ENCODE measurements at regions not wholly inside any gene's neighbourhood (a gene's known extent, or its start where the extent isn't known, plus 50 kb on each side); places are given as distances from the start of the nearest gene placed in this dataset.

DNA sequence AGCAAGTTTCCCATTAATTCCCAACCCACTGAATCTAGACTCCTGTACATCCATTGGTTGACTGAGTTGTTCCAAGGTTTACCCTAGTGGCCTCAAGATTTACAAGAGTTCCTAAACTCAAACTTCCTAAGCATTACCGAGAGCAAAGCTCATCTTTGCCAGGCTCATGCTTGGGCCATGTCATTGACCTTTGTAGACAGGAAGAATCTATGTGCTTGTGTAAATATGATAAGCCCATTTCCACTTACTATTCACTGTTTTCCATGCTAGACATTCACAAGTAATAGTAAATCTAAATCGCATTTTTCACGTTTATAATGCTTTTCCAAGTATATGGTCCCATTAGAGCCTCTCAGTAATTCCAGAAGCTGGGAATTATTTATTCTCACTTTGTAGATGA lies 534.5 kb upstream of the CLINT1 start:
- no peak for DNase-seq

- no peak for DNase-seq
These were observed 533.8 kb upstream of the CLINT1 start for GRCh38 chr5:158392753-158393152.

DNA sequence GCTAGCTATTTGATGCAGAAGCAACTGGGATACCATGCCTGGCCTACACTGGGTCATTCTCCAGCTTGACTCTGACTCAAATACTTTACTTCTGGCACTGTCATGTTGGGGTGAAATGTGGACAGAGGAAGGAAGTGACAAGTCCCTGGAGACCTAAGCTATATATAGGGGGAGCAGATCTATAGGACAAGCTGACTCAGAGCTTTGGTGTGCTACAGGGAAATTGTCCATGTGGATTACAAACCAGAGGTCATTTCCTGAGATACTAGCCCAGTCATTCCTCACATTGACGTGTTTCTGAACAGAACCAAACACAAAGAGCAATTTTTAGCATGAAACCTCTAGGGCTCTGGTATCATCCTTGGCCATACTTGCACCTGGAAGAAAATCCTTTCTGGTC lies 531.6 kb upstream of the CLINT1 start:
- DNase-seq = no peak

- DNase-seq = no peak
These were observed 530.8 kb upstream of the CLINT1 start for GRCh38 chr5:158389786-158390185.

DNA sequence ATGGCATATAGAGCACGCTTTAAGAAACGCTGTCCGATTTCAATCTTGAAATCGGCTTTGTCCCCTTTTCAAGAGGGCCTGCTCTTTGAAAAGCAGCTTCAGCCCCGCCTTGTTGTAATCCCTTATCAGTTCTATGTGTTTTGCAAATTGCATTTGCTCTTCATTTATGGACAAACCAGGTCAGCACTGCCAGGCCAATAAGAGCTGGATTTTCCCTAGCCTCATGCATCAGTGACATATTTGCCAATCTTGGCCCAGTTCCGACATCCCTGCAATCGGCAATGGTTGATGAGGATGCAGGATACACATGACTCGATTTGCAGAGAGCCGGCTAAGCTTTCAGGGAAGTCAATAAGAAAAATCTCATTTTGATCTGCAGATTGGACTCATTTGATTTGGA lies 529.1 kb upstream of the CLINT1 start:
- DNase-seq = no peak

DNA sequence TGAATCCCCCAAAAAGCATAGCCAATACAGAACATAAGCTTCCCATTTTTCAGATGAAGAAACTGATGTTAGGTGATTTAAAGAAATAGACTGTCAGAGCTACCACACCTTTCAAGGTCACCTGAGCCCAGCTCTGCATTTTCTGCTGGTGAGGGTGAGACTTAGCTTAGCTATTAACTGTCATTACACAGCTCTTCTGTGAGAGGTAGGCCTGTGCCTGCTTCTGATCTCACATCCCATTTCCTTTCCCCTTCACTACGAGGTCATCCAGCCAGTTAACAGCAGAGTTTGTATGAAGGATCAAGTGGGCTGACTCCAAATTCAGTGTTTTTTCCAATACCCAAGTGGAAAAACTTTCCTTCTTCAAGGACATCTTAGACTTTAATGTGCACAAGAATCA lies 528.6 kb upstream of the CLINT1 start:
- no peak for DNase-seq

- DNase-seq = no peak
These were observed 527.0 kb upstream of the CLINT1 start for GRCh38 chr5:158385982-158386381.

- DNase-seq = no peak
These were observed 525.9 kb upstream of the CLINT1 start for GRCh38 chr5:158384535-158385481.

GRCh38 chr5:158383486-158383885 lies 524.5 kb upstream of the CLINT1 start:
- DNase-seq = no peak

DNA sequence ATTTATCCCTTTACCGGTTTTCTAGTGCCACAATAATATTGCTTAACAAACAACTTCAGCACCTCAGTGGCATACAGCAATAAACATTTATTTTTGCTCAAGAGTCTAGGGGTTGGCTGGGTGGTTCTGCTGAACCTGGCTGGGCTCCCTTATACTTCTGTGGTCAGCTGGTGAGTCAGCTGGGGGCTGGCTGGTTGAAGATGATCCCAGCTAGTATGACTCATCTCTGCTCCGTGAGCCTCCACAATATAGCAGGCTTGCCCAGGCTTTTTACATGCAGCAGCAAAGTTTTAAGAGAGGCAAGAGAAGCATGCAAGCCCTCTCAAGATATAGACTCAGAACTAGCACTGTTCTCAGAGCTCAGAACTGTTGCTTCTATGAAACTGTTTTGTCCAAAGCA lies 523.5 kb upstream of the CLINT1 start:
- DNase-seq = peak; percentile 53

- no peak for DNase-seq
These were observed 522.7 kb upstream of the CLINT1 start for GRCh38 chr5:158381614-158382160.

DNA sequence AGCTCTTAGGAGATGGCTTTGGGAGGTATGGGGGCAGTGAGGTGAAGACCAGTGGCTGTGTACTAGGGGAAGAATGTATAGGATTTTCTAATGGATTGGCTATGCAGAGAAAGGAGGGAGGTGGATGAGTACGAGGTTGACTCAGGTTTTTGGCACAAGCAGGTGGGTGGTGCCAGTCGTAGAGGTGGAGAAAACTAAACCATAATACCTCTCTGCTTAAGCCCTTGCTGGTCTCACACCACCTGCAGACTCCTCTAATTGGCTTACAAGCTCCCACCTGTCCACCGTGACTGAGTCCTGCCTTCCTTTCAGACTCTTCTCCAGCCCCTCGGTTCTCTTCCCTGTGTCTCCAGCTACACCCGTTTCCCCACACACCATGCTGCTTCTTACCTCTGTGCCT lies 521.7 kb upstream of the CLINT1 start:
- DNase-seq = no peak

DNA sequence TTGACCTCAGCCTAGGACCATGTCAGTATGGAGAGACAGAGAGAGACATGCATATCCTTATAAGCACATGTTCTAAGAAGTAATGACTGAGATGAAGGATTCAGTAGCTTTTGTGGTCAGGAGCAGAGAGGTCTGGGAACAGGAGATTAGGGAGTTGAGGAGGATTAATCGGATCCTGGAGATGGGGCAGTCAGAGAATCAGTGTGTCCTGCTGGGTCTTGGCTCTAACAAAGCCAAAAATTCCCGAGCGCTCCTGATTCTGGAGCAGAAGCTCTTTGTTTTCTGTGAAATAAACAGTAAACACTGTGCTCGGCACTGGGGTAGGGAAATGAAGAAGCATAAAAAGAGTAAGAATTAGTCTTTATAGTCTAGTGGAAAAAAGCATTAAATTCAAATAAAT lies 520.0 kb upstream of the CLINT1 start:
- DNase-seq = no peak

- no peak for DNase-seq
These were observed 517.7 kb upstream of the CLINT1 start for GRCh38 chr5:158376679-158377078.

GRCh38 chr5:158375531-158375930 lies 516.6 kb upstream of the CLINT1 start:
- no peak for DNase-seq

- DNase-seq = no peak
These were observed 514.9 kb upstream of the CLINT1 start for GRCh38 chr5:158373608-158374395.

DNA sequence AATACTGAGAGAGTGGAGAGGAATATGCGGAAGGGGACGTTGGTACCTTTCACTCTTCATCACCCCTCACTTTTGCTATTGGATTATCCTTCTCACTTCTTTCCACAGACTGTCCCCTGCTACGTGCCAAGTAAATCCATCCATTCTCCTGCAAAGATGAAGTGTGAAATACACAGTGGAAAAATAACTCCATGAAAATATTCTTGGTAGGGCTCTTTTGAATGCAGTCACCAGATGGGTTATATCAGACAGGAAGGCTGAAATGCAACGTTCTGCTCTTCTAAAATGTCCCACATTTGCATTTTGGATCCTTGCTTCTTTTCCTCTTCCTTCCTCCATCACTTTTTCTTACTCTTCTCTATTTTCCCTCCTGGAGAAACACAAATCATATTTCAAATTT lies 510.3 kb upstream of the CLINT1 start:
- DNase-seq = no peak

GRCh38 chr5:158368686-158369085 lies 509.7 kb upstream of the CLINT1 start:
- DNase-seq = no peak

GRCh38 chr5:158364367-158364766 lies 505.4 kb upstream of the CLINT1 start:
- DNase-seq = no peak

GRCh38 chr5:158354958-158355357 lies 496.0 kb upstream of the CLINT1 start:
- DNase-seq = no peak

DNA sequence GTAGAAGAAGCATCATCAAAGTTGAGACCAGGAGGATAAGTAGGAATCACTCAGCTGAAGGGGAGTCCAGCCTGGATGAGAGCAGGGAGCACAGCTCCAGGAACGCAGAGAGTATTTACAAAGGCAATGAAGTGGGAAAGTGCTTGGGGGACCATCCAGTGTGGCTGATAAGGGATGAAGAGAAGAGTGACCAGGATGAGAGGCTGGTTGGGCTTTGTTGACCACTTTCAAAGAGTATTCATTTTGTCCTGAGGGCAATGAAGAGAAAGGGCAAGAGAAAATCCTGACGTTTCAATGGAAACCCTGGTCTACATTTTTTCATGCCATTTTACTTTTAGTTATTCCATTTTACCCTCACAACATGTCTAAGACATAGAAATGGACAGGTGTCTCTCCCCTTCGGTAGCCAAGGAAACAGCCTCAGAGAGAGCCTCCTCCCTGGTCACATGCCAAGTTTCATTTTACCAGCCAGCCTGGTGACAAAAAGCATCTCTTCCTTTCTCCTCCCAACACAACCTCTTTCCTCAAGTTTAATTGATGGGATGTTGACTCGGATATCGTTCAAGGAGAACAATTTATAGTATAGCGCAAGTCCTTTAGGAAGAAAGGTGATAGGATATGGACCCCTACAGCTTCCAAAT lies 492.7 kb upstream of the CLINT1 start:
- DNase-seq = no peak

DNA sequence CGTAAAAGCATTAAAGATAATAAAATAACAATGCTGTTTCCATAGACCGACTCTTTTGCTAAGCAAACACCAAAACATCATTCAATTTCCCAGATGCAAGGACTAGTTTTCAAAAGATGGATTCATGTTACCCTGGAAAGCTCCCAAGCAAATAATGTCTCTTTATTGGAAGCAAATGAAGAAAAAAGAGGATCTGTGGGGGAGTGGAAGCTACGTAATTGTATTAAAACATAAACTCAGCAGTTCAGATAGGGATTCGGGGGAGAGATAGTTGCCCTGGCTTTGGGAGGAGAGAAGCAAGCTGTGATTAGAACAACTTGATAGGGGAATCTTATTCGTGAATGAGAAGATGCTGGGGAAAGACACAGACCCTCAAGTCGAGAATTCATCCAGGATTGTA lies 491.0 kb upstream of the CLINT1 start:
- no peak for DNase-seq

DNA sequence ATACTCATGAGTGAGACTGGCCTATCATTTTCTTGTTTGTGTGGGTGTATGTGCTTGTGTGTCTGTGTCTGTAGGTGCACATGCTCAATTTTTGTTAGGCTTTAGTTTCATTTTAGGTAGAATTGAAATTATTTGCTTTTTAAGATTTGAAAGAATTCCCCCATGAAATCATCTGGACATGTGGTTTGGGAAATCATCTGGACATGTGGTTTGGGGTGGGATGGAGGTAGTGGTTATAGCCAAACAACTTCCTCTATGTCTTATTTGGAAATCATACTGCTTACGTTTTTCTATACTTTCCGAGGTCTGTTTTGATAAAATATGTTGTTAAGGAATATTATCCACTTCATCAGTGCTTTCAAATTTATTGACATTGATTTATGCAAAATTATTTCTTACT lies 485.4 kb upstream of the CLINT1 start:
- DNase-seq = no peak

All from stimulated activated CD8-positive, alpha-beta memory T cell treated with anti-CD3 and anti-CD28 coated beads, Interleukin-4, amount 100 ng/mL, for 48 hours (primary cell).